NB4 (cell line): ENCODE measurements at regions not wholly inside any gene's neighbourhood (a gene's known extent, or its start where the extent isn't known, plus 50 kb on each side); places are given as distances from the start of the nearest gene placed in this dataset.

Source experiments
- CTCF ChIP-seq: IDR thresholded peaks from one replicate; pipeline ENCODE4 v1.5.1; 2012; ENCODE audit warnings: low read depth, low read length
- MAX ChIP-seq: IDR thresholded peaks from 2 replicates; pipeline ENCODE4 v1.6.1; 2011; ENCODE audit warnings: low read depth, low read length
- POLR2A ChIP-seq: IDR thresholded peaks from 2 replicates; pipeline ENCODE4 v1.6.1; 2011; ENCODE audit warnings: mild to moderate bottlenecking; ENCODE audit not compliant: insufficient read length; ENCODE audit errors: extremely low read depth

- no peak for TF ChIP-seq CTCF
- no peak for TF ChIP-seq POLR2A
- no peak for TF ChIP-seq MAX
Measured at GRCh38 chr3:87607234-87607633, 330.9 kb upstream of the POU1F1 start.
